ENCODE measurements at regions not wholly inside any gene's neighbourhood (a gene's known extent, or its start where the extent isn't known, plus 50 kb on each side); places are given as distances from the start of the nearest gene placed in this dataset.

- TF ChIP-seq CREB5 (CRISPR knock-in tag; IDR thresholded peaks at IDR 0.05; ENCODE audit: low read depth) (no peak), ZFP30 (CRISPR knock-in tag; IDR thresholded peaks at IDR 0.05) (no peak), TCF4 (CRISPR knock-in tag; IDR thresholded peaks at IDR 0.05; ENCODE audit: borderline replicate concordance) (no peak), ZNF565 (CRISPR knock-in tag; conservative IDR thresholded peaks at IDR 0.05; ENCODE audit: low read depth) (no peak)
Measured at GRCh38 chr2:234788381-234788780, 163.4 kb upstream of the SH3BP4 start.

DNA sequence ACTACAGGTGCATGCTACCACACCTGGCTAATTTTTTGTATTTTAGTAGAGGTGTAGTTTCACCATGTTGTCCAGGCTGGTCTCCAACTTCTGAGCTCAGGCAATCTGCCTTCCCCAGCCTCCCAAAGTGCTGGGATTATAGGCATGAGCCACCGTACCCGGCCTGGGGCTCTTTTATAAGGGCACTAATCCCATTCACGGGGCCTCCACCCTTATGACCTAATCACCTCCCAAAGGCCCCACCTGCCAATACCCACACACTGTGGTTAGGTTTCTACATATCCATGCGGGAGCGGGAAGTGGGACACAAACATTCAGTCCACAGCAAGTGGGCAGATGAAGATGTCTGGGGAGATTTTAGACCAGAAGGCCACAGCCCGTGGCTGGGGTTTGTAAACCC lies 164.7 kb upstream of the SH3BP4 start:
- no peak for TF ChIP-seq TCF4 (CRISPR knock-in tag; IDR thresholded peaks at IDR 0.05; ENCODE audit: borderline replicate concordance)
- TF ChIP-seq CSDC2 (CRISPR knock-in tag; IDR thresholded peaks at IDR 0.05): no peak
- TF ChIP-seq POU6F1 (CRISPR knock-in tag; IDR thresholded peaks at IDR 0.05; ENCODE audit: borderline replicate concordance, low read depth): no peak
- no peak for TF ChIP-seq ESRRG (CRISPR knock-in tag; IDR thresholded peaks at IDR 0.05)
- TF ChIP-seq TOX (CRISPR knock-in tag; IDR thresholded peaks at IDR 0.05; ENCODE audit: borderline replicate concordance): no peak
- TF ChIP-seq ZFP30 (CRISPR knock-in tag; IDR thresholded peaks at IDR 0.05): no peak
- no peak for TF ChIP-seq OSR1 (CRISPR knock-in tag; IDR thresholded peaks at IDR 0.05)
- ATAC-seq: no peak

More at GRCh38 chr2:234788381-234788780, 163.4 kb upstream of the SH3BP4 start:
- no peak for ATAC-seq

DNA sequence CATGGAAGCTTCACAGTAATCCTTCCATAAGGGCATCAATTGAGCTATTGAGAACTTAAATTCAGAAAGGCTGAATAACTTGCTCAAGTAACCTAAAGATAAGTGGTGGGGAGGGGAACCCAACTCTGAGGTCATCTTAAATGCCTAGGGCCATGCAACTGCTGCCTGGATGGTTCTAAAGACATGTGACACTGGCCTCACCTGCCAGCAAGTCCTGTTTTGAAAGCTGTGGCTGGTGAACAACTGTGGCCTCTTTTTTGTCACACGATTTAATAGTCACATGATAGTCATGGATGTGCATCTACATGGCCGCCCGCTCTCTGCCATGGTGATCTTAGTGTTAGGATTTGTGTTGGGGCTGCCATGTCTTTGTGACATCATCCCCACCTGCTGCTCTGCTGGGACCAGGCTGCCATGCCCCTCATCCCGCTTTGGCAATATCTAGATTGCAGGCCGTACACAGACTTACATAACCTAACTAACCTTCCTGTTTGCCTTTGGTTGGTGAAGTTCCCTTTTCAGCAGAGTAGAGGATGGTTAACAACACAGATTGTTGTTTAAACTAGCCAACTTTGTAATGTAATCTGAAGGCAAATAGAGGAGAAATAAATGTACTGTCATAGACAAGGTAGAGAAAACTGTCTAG lies 177.9 kb upstream of the SH3BP4 start:
- TF ChIP-seq ISL1 (CRISPR knock-in tag; IDR thresholded peaks at IDR 0.05) (no peak), CSDC2 (CRISPR knock-in tag; IDR thresholded peaks at IDR 0.05) (no peak), ZFP30 (CRISPR knock-in tag; IDR thresholded peaks at IDR 0.05) (no peak), ZNF8 (CRISPR knock-in tag; IDR thresholded peaks at IDR 0.05) (no peak), ESRRG (CRISPR knock-in tag; IDR thresholded peaks at IDR 0.05) (no peak), GLIS3 (CRISPR knock-in tag; IDR thresholded peaks at IDR 0.05) (no peak), ZFP3 (CRISPR knock-in tag; IDR thresholded peaks at IDR 0.05) (no peak), CREB5 (CRISPR knock-in tag; IDR thresholded peaks at IDR 0.05; ENCODE audit: low read depth) (no peak), POU6F1 (CRISPR knock-in tag; IDR thresholded peaks at IDR 0.05; ENCODE audit: borderline replicate concordance, low read depth) (no peak), TSHZ2 (CRISPR knock-in tag; IDR thresholded peaks at IDR 0.05) (no peak), PPARA (CRISPR knock-in tag; IDR thresholded peaks at IDR 0.05; ENCODE audit: borderline replicate concordance) (no peak), ZC3H10 (CRISPR knock-in tag; IDR thresholded peaks at IDR 0.05) (no peak)
- no peak for ATAC-seq

DNA sequence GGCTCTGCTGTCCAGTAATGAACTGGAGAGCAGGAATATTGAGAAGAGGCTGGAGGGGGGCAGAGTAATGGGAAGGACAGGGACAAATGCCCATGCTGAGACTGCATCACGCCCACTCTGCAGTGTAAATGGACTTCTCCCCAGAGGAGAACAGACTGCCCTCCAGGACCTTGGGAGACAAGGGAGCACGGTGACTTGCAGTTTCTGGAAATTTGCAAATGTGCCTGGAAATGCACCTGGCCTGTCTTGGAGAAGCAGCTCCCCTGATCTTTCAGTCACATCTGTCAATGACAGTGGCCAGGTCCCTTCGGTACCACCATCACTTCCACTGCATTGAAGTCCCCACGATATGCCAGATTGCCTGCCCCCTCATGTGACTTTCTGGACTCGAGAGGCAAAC lies 178.7 kb upstream of the SH3BP4 start:
- no peak for ATAC-seq
- TF ChIP-seq ZNF70 (CRISPR knock-in tag; IDR thresholded peaks at IDR 0.05): no peak
- no peak for TF ChIP-seq ZFP30 (CRISPR knock-in tag; IDR thresholded peaks at IDR 0.05)
- TF ChIP-seq POU6F1 (CRISPR knock-in tag; IDR thresholded peaks at IDR 0.05; ENCODE audit: borderline replicate concordance, low read depth): no peak
- TF ChIP-seq GLIS3 (CRISPR knock-in tag; IDR thresholded peaks at IDR 0.05): no peak
- TF ChIP-seq ZNF565 (CRISPR knock-in tag; conservative IDR thresholded peaks at IDR 0.05; ENCODE audit: low read depth): no peak
- no peak for TF ChIP-seq PPARA (CRISPR knock-in tag; IDR thresholded peaks at IDR 0.05; ENCODE audit: borderline replicate concordance)
- no peak for TF ChIP-seq ARNTL (CRISPR knock-in tag; IDR thresholded peaks at IDR 0.05; ENCODE audit: borderline replicate concordance, low read depth)
- no peak for TF ChIP-seq TSHZ2 (CRISPR knock-in tag; IDR thresholded peaks at IDR 0.05)
- TF ChIP-seq RARB (CRISPR knock-in tag; IDR thresholded peaks at IDR 0.05): no peak
- no peak for TF ChIP-seq SNAI2 (CRISPR knock-in tag; IDR thresholded peaks at IDR 0.05)
- no peak for TF ChIP-seq ZFP3 (CRISPR knock-in tag; IDR thresholded peaks at IDR 0.05)
- no peak for TF ChIP-seq ZC3H10 (CRISPR knock-in tag; IDR thresholded peaks at IDR 0.05)

Data from SK-N-SH treated with all-trans-retinoic acid at 6 μM for 48 hours (cell line).